HepG2 (cell line): ENCODE measurements at regions not wholly inside any gene's neighbourhood (a gene's known extent, or its start where the extent isn't known, plus 50 kb on each side); places are given as distances from the start of the nearest gene placed in this dataset.

Source experiments
- ATAC-seq: fragments of 200-7000 bp; cut with Tn5 transposase; 3 replicates; pipeline ENCODE4 v1.9.1; 2020; ENCODE audit warnings: mild to moderate bottlenecking, moderate library complexity
- BruUV-seq: library from RNA; stranded (reverse); fragments of 400-500 nt; replicated peaks from 2 replicates; lab custom pipeline; 2021; lab: Mats Ljungman, UMichigan
- CTCF ChIA-PET: fragments of 300-600 bp; formaldehyde crosslinking; extraction: SDS; loops from one replicate; lab custom pipeline; 2021; ENCODE audit warnings: low total read pairs, inconsistent platforms, low intra/inter-chr PET ratio; lab: Yijun Ruan, JAX
- POLR2A ChIA-PET: fragments of 350-600 bp; sonication (Branson Sonifier 250); formaldehyde crosslinking; loops from one replicate; lab custom pipeline; 2020; ENCODE audit warnings: antibody characterized with exemption, inconsistent platforms; lab: Yijun Ruan, JAX
- DNase-seq: peaks from one replicate; pipeline ENCODE4 v3.0.0-alpha.2; 2015; ENCODE audit warnings: low spot score
- FAIRE-seq: peaks from 3 replicates; lab custom pipeline; 2011; peaks lifted over from hg19 to GRCh38; lab: Jason Lieb, UNC
- H2AFZ ChIP-seq: one replicate; pipeline ENCODE4 v1.6.1; 2011; ENCODE audit warnings: low read length, inconsistent platforms
- H3K27ac ChIP-seq: fragments of 300-600 bp; 3 replicates; pipeline ENCODE4 v1.8.0; 2011; ENCODE audit warnings: mixed run types, mild to moderate bottlenecking, mixed read lengths, low read length, inconsistent platforms; ENCODE audit not compliant: insufficient read depth; ENCODE audit errors: extremely low read length
- H3K27me3 ChIP-seq, 2 experiments: fragments of 200-600 bp in 1 of 2; 2 replicates in 1 of 2; 3 replicates in 1 of 2; pipeline versions ENCODE4 v1.6.0 to v1.8.0; 2011; ENCODE audit warnings: low read length in 2 of 2, mild to moderate bottlenecking in 2 of 2, moderate library complexity in 2 of 2, inconsistent platforms in 1 of 2; ENCODE audit not compliant: insufficient read depth in 2 of 2, control insufficient read depth in 1 of 2
- H3K36me3 ChIP-seq, 2 experiments: fragments of 200-600 bp in 1 of 2; replicated peaks in 1 of 2; 2 replicates in 1 of 2; 3 replicates in 1 of 2; pipeline versions ENCODE4 v1.5.1 to v1.8.0; 2011; ENCODE audit warnings: low read length in 2 of 2, inconsistent platforms in 1 of 2; ENCODE audit not compliant: insufficient read depth in 2 of 2, control insufficient read depth in 1 of 2
- H3K4me1 ChIP-seq: 2 replicates; pipeline ENCODE4 v1.5.1; 2012; ENCODE audit warnings: low read length, inconsistent platforms; ENCODE audit not compliant: insufficient read depth
- H3K4me2 ChIP-seq: 2 replicates; pipeline ENCODE4 v1.6.0; 2011; ENCODE audit warnings: low read depth, low read length, inconsistent platforms
- H3K4me3 ChIP-seq, 3 experiments: fragments of 200-600 bp in 1 of 3; sonication (generic), shearing (Covaris generic) in 1 of 3; replicated peaks in 1 of 3; 2 replicates each; pipeline ENCODE4 v1.5.1; 2011 to 2016; ENCODE audit warnings: low read length in 3 of 3, inconsistent platforms in 2 of 3, low read depth in 2 of 3, mild to moderate bottlenecking in 2 of 3, control low read depth in 1 of 3, mixed read lengths in 1 of 3; ENCODE audit not compliant: insufficient read depth in 1 of 3
- H3K79me2 ChIP-seq: one replicate; pipeline ENCODE4 v1.6.1; 2011; ENCODE audit warnings: low read length, inconsistent platforms; ENCODE audit not compliant: insufficient read depth
- H3K9ac ChIP-seq: 2 replicates; pipeline ENCODE4 v1.6.0; 2011; ENCODE audit warnings: mild to moderate bottlenecking, low read depth, low read length, inconsistent platforms; ENCODE audit not compliant: insufficient read depth
- H3K9me3 ChIP-seq: 2 replicates; pipeline ENCODE4 v1.5.1; 2012; ENCODE audit warnings: mild to moderate bottlenecking, low read length
- H4K20me1 ChIP-seq: 2 replicates; pipeline ENCODE4 v1.6.0; 2011; ENCODE audit warnings: inconsistent platforms, mild to moderate bottlenecking, low read length, moderate library complexity; ENCODE audit not compliant: insufficient read depth
- SALL1 ChIP-seq: sonication (generic); formaldehyde crosslinking; IDR thresholded peaks from 2 replicates; pipeline ENCODE4 v1.8.0; 2022; ENCODE audit warnings: mild to moderate bottlenecking, missing genetic modification reagents
- ZBTB46 ChIP-seq: sonication (generic); formaldehyde crosslinking; IDR thresholded peaks from 2 replicates; pipeline ENCODE4 v1.4.0; 2020; ENCODE audit warnings: mild to moderate bottlenecking, missing genetic modification reagents, borderline replicate concordance
- ZC3H4 ChIP-seq: sonication (generic); formaldehyde crosslinking; IDR thresholded peaks from 2 replicates; pipeline ENCODE4 v1.4.0; 2020; ENCODE audit warnings: missing genetic modification reagents, borderline replicate concordance
- ZMAT3 ChIP-seq: sonication (generic); formaldehyde crosslinking; conservative IDR thresholded peaks from 2 replicates; pipeline ENCODE4 v1.7.0; 2021; ENCODE audit warnings: missing genetic modification reagents
- ZNF232 ChIP-seq: sonication (generic); formaldehyde crosslinking; IDR thresholded peaks from 2 replicates; pipeline ENCODE4 v1.4.0; 2020; ENCODE audit warnings: missing genetic modification reagents, borderline replicate concordance
- ZNF234 ChIP-seq: sonication (generic); formaldehyde crosslinking; conservative IDR thresholded peaks from 2 replicates; pipeline ENCODE4 v1.5.1; 2020; ENCODE audit warnings: mild to moderate bottlenecking, missing genetic modification reagents
- ZNF800 ChIP-seq: sonication (generic); formaldehyde crosslinking; IDR thresholded peaks from 2 replicates; pipeline ENCODE4 v1.4.0; 2020; ENCODE audit warnings: missing genetic modification reagents
- ZSCAN22 ChIP-seq: sonication (generic); formaldehyde crosslinking; IDR thresholded peaks from 2 replicates; pipeline ENCODE4 v1.4.0; 2020; ENCODE audit warnings: mild to moderate bottlenecking, missing genetic modification reagents
- WGBS: methylation state at CpG from one replicate; pipeline ENCODE4 v1.1.6; 2017; ENCODE audit warnings: low lambda C conversion rate; 5-methylcytosine and 5-hydroxymethylcytosine counted together
- in situ Hi-C: cut with HindIII; loops from 2 replicates; pipeline ENCODE4 v1.10.0; 2017; ENCODE audit warnings: low pct_unique_long_range_greater_than_20kb; ENCODE audit not compliant: extremely low pct_ligation_motif_present
- intact Hi-C: fragments of 100-400 bp; cut with micrococcal nuclease; formaldehyde crosslinking; loops from one replicate; pipeline ENCODE4 v1.10.0; 2022; ENCODE audit not compliant: unreplicated experiment
- TF ChIP-seq, protein P1 (sequence below): sonication (generic); formaldehyde crosslinking; IDR thresholded peaks from 2 replicates; pipeline ENCODE4 v1.5.1; 2020; ENCODE audit warnings: missing genetic modification reagents, mild to moderate bottlenecking, borderline replicate concordance

- Histone ChIP-seq H3K36me3 (no peaks in the 10 kb centered on the region), H2AFZ (no peak overlapping the region), H3K4me2 (no peak overlapping the region), H3K4me1 (no peaks in the 10 kb centered on the region), H3K27me3 (peaks cover 0 to 25% of the 10 kb centered on the region in 2 experiments; a peak in 1 of 5 replicates), H3K79me2 (no peaks in the 10 kb centered on the region), H3K4me3 (no peak overlapping the region), H3K9me3 (no peaks in the 10 kb centered on the region), H4K20me1 (no peaks in the 10 kb centered on the region), H3K27ac (no peak overlapping the region), H3K9ac (no peak overlapping the region)
- WGBS, result 28% methylated on average over 6 of the region's 6 CpGs
- in situ Hi-C loops (no loop called here), intact Hi-C loops (no loop called here)
- DNase-seq (no peak), FAIRE-seq (no peak), ATAC-seq (no peak)
- POLR2A ChIA-PET, result no interaction called here
- CTCF ChIA-PET, result no interaction called here
- no TSS peak for BruUV-seq
- TF ChIP-seq, protein P1, sequence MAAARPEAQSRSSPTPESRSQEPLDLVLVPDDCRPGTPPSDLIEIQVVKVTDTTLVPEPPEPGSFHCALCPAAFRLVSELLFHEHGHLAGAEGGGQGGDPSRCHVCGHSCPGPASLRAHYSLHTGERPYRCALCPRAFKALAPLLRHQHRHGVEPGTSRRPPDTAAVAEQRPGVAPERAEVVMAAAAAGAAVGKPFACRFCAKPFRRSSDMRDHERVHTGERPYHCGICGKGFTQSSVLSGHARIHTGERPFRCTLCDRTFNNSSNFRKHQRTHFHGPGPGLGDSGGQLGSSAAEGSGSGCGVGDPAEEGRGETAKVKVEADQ (CRISPR knock-in tag), result no peak
- TF ChIP-seq ZC3H4 (CRISPR knock-in tag) (no peak), ZNF800 (CRISPR knock-in tag) (no peak), ZMAT3 (no peak), ZBTB46 (no peak), SALL1 (no peak), ZNF232 (no peak), ZSCAN22 (CRISPR knock-in tag) (no peak), ZNF234 (CRISPR knock-in tag) (no peak)
Measured at GRCh38 chr2:238667008-238667407, 180.9 kb upstream of the TWIST2 start.
